H1 (cell line): ENCODE measurements at regions not wholly inside any gene's neighbourhood (a gene's known extent, or its start where the extent isn't known, plus 50 kb on each side); places are given as distances from the start of the nearest gene placed in this dataset.

Source experiments
- CREB1 ChIP-seq: IDR thresholded peaks from 2 replicates; pipeline ENCODE4 v1.6.1; 2012; ENCODE audit warnings: inconsistent platforms
- CTCF ChIP-seq, 3 experiments: IDR thresholded peaks; 1 replicate in 2 of 3; 2 replicates in 1 of 3; pipeline versions ENCODE4 v1.5.1 to v1.6.1; 2011; ENCODE audit warnings: low read length in 3 of 3, mild to moderate bottlenecking in 3 of 3, inconsistent platforms in 2 of 3, low read depth in 1 of 3, moderate library complexity in 1 of 3; ENCODE audit not compliant: insufficient read depth in 1 of 3; ENCODE audit errors: control extremely low read depth in 1 of 3
- EP300 ChIP-seq, 2 experiments: IDR thresholded peaks; 1 replicate in 1 of 2; 2 replicates in 1 of 2; pipeline ENCODE4 v1.6.1; 2011 to 2012; ENCODE audit warnings: low read depth in 2 of 2, low read length in 2 of 2, mild to moderate bottlenecking in 2 of 2, borderline replicate concordance in 1 of 2, inconsistent platforms in 1 of 2, moderate library complexity in 1 of 2
- EZH2 ChIP-seq: fragments of 200-600 bp; sonication (generic); IDR thresholded peaks from 2 replicates; pipeline ENCODE4 v1.7.1; 2012; ENCODE audit warnings: low read depth, mild to moderate bottlenecking, moderate library complexity, low read length, inconsistent platforms; ENCODE audit not compliant: severe bottlenecking
- GTF2F1 ChIP-seq: IDR thresholded peaks from 2 replicates; pipeline ENCODE4 v1.6.1; 2012; ENCODE audit warnings: low read depth, low read length, improper control_type of control experiment, borderline replicate concordance
- PHF8 ChIP-seq: fragments of 200-600 bp; sonication (generic); conservative IDR thresholded peaks from 2 replicates; pipeline ENCODE4 v1.7.1; 2012; ENCODE audit warnings: low read depth, mild to moderate bottlenecking, inconsistent platforms, low read length, moderate library complexity
- POLR2A ChIP-seq, 2 experiments: IDR thresholded peaks; 1 replicate in 1 of 2; 2 replicates in 1 of 2; pipeline ENCODE4 v1.6.1; 2011; ENCODE audit warnings: low read depth in 2 of 2, low read length in 2 of 2, mild to moderate bottlenecking in 2 of 2; ENCODE audit errors: control extremely low read depth in 1 of 2
- POLR2AphosphoS5 ChIP-seq: IDR thresholded peaks from 2 replicates; pipeline ENCODE4 v1.6.1; 2011; ENCODE audit warnings: low read depth, low read length
- ZNF274 ChIP-seq: IDR thresholded peaks from 2 replicates; pipeline ENCODE4 v1.7.0; 2012; ENCODE audit warnings: low read length, borderline replicate concordance; ENCODE audit errors: extremely low read depth

- TF ChIP-seq EZH2: no peak
- TF ChIP-seq PHF8: no peak
- TF ChIP-seq CREB1: no peak
- TF ChIP-seq POLR2AphosphoS5: no peak
- no peak for TF ChIP-seq CTCF (IDR thresholded peaks at IDR 0.05; ENCODE audit: control extremely low read depth in 1 of 3, insufficient read depth in 1 of 3, low read depth in 1 of 3, low read length in 3 of 3)
- TF ChIP-seq GTF2F1: no peak
- no peak for TF ChIP-seq POLR2A (IDR thresholded peaks at IDR 0.05; ENCODE audit: control extremely low read depth in 1 of 2, low read depth in 2 of 2, low read length in 2 of 2)
- no peak for TF ChIP-seq EP300 (IDR thresholded peaks at IDR 0.05; ENCODE audit: borderline replicate concordance in 1 of 2, low read depth in 2 of 2, low read length in 2 of 2)
- no peak for TF ChIP-seq ZNF274
These were observed 234.2 kb downstream of the RPS4Y2 start for GRCh38 chrY:20990123-20990522.
